ENCODE measurements at regions not wholly inside any gene's neighbourhood (a gene's known extent, or its start where the extent isn't known, plus 50 kb on each side); places are given as distances from the start of the nearest gene placed in this dataset.

DNA sequence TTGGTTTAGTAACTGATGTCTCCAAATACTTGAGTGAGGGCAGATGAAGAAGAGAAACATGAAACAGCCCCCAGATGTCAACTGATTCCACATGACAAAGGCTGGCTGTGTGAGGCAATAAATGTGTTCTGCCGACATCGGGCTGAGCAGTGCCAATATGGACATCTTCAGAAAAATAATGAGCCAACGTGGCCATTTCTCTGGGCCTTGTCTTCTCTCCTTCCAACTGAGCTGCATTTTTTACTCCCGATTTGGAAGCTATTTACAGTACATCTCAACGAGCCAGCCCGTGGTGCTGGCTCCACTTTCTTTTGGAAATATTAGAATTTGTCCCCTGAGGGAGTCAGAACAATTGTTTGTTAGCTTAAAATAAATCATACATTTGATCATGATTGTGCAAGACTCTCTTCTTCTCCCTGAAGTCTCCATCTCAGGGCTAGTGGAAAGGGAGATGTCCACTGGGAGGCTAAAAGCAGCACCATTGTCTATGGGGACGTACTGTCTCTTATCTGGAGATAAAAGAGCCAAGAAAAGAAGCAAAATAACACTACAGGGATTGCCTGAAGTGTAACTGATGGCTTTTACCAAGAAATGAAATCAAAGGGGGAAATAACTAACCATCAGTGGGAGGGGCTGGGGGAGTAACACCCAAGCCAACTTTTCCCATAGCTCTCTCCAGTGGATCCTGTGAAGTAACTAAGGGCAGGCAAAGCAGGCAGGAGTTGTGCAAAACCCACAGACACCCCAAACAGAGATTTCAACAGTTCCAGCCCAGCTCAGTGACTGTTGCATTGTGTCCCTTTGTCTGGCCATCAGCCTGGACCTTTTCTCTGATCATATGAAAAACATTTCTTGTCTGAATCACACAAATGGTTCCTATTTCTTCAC, 114.8 kb downstream of the RDH14 start:
- intact Hi-C loops (cut with DNase I; ENCODE audit: low total_unique reads) = no loop called here
- no peak for TF ChIP-seq POLR2A (IDR thresholded peaks at IDR 0.05)
- TF ChIP-seq, protein P1, sequence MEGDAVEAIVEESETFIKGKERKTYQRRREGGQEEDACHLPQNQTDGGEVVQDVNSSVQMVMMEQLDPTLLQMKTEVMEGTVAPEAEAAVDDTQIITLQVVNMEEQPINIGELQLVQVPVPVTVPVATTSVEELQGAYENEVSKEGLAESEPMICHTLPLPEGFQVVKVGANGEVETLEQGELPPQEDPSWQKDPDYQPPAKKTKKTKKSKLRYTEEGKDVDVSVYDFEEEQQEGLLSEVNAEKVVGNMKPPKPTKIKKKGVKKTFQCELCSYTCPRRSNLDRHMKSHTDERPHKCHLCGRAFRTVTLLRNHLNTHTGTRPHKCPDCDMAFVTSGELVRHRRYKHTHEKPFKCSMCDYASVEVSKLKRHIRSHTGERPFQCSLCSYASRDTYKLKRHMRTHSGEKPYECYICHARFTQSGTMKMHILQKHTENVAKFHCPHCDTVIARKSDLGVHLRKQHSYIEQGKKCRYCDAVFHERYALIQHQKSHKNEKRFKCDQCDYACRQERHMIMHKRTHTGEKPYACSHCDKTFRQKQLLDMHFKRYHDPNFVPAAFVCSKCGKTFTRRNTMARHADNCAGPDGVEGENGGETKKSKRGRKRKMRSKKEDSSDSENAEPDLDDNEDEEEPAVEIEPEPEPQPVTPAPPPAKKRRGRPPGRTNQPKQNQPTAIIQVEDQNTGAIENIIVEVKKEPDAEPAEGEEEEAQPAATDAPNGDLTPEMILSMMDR (IDR thresholded peaks at IDR 0.05) = no peak
- WGBS, 2 donors = 22 to 42% methylated on average over 7 of the region's 7 CpGs
- H3K36me3 ChIP-seq (ENCODE audit: low read depth, missing control alignments) = no peaks in the 10 kb centered on the region
- H3K9me3 ChIP-seq = no peaks in the 10 kb centered on the region
- peaks cover 9% of the 10 kb centered on the region for H3K4me1 ChIP-seq
- DNase-seq = peak; percentile 46
- H3K4me3 ChIP-seq = no peak overlapping the region
- no peaks in the 10 kb centered on the region for H3K27me3 ChIP-seq
- no peak overlapping the region for H3K27ac ChIP-seq

DNA sequence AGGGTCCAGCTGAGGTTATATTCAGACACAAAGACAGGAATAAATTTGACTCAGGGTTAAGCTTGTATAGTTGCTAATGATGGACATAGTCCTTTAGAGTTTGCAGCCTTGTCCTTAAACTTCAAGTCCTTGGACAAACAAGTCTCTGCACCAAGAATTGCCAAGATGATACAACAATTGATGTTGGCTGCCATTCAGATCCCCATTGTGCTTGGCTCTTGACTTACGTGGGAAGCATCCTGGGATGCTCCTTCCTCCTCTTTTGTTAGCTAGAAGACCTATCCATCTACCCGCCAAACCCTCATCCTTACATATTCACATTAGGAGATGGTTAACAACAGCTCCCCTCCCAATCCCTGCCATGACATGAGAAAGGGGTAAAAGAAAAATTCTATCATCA, 115.6 kb downstream of the RDH14 start:
- Histone ChIP-seq H3K27ac (no peak overlapping the region), H3K27me3 (no peaks in the 10 kb centered on the region), H3K36me3 (ENCODE audit: low read depth, missing control alignments) (no peaks in the 10 kb centered on the region), H3K4me3 (no peak overlapping the region), H3K9me3 (no peaks in the 10 kb centered on the region), H3K4me1 (peaks cover 9% of the 10 kb centered on the region)
- intact Hi-C loops (cut with DNase I; ENCODE audit: low total_unique reads) = no loop called here
- WGBS, 2 donors = 86 to 95% methylated on average over 2 of the region's 2 CpGs
- TF ChIP-seq, protein P1 (IDR thresholded peaks at IDR 0.05) = no peak
- TF ChIP-seq POLR2A (IDR thresholded peaks at IDR 0.05) = no peak
- DNase-seq = no peak

DNA sequence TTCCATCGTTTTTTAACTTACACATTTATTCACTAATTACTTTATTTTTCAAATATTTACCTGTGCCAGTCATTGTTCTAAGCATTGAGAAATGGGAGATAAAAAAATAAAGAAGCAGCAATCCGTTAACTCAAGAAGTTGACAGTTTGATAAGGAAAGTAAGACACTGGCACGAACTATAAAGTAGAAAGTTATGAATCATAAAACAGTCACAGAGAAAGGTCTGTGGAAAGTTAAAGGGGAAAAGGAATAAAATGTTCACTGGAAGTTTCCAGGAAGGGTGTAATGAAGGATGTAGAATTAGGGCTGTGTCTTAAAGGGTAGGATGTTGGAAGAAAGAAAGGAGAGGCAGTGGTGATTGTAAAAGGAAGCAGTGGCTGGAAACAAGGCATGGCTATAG, 118.9 kb downstream of the RDH14 start:
- 66 to 68% methylated on average over 3 of the region's 3 CpGs for WGBS, 2 donors
- H3K27ac ChIP-seq = no peak overlapping the region
- peaks cover 9% of the 10 kb centered on the region for H3K4me1 ChIP-seq
- H3K4me3 ChIP-seq = no peak overlapping the region
- TF ChIP-seq POLR2A (IDR thresholded peaks at IDR 0.05) = no peak
- TF ChIP-seq, protein P1 (IDR thresholded peaks at IDR 0.05) = no peak
- no peak for DNase-seq
- H3K9me3 ChIP-seq = no peaks in the 10 kb centered on the region
- H3K36me3 ChIP-seq (ENCODE audit: low read depth, missing control alignments) = no peaks in the 10 kb centered on the region
- H3K27me3 ChIP-seq = no peaks in the 10 kb centered on the region
- intact Hi-C loops (cut with DNase I; ENCODE audit: low total_unique reads) = no loop called here

DNA sequence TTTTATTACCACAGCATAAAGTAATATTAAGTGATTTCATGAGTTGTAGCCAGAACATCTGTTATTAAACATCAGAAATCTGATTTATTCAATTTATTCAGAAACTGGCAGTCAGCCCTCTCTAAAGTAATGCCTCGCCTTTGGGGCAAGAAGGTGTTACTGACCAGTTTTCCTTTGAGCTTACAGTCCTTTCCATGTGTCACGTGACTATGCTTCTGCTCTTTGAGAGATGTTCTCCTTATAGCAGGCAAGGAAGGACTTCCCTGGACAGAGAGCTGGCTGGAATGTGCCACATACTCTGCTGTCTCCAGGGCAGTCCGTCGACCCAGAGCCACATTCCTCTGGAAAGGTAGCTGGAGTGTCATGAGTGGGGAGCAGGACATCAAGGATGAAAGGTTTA, 119.7 kb downstream of the RDH14 start:
- no peak for TF ChIP-seq POLR2A (IDR thresholded peaks at IDR 0.05)
- TF ChIP-seq, protein P1 (IDR thresholded peaks at IDR 0.05) = no peak
- Histone ChIP-seq H3K27ac (no peak overlapping the region), H3K36me3 (ENCODE audit: low read depth, missing control alignments) (no peaks in the 10 kb centered on the region), H3K9me3 (no peaks in the 10 kb centered on the region), H3K4me3 (no peak overlapping the region), H3K27me3 (no peaks in the 10 kb centered on the region), H3K4me1 (peaks cover under 1% of the 10 kb centered on the region)
- 82 to 89% methylated on average over 4 of the region's 4 CpGs for WGBS, 2 donors
- intact Hi-C loops (cut with DNase I; ENCODE audit: low total_unique reads) = no loop called here
- DNase-seq = no peak

Data from testis (tissue), 2 donors.